HG03439 (cell line): ENCODE measurements at regions not wholly inside any gene's neighbourhood (a gene's known extent, or its start where the extent isn't known, plus 50 kb on each side); places are given as distances from the start of the nearest gene placed in this dataset.
"Not testable (repeated sequence)": the region's sequence is repeated elsewhere in the genome, so short reads cannot be mapped to it uniquely, and the experiment has no call there.

Experiments used
- ATAC-seq: cut with Tn5 transposase; IDR thresholded peaks from one replicate; pipeline ENCODE4 v1.9.1; 2021; ENCODE audit warnings: mild to moderate bottlenecking, moderate library complexity; ENCODE audit not compliant: unreplicated experiment

GRCh38 chr17:69669441-69670178 lies 255.1 kb downstream of the MAP2K6 start:
- ATAC-seq = no peak

- no peak for ATAC-seq
Measured at GRCh38 chr17:69672924-69673323, 258.4 kb downstream of the MAP2K6 start.

DNA sequence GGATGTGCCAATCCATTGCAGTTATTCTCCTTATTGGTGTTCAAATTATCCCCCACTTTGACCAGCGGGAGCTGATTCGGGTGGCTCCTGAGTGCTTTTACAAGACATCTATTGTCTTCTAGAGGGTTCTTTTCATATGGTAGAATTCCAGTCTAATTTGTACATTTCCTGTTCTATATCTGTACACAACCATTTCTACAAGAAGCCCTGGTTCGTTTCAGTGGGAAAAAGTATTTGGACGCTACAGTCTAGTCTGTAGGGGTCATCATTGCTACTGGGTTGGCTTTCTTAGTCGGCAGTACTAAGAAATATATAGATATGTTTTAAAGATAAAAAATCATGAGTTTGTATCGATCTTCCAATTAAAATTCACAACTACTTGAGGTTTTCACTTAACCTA lies 262.6 kb downstream of the MAP2K6 start:
- no peak for ATAC-seq

- ATAC-seq = no peak
Measured at GRCh38 chr17:69678206-69678605, 263.7 kb downstream of the MAP2K6 start.

DNA sequence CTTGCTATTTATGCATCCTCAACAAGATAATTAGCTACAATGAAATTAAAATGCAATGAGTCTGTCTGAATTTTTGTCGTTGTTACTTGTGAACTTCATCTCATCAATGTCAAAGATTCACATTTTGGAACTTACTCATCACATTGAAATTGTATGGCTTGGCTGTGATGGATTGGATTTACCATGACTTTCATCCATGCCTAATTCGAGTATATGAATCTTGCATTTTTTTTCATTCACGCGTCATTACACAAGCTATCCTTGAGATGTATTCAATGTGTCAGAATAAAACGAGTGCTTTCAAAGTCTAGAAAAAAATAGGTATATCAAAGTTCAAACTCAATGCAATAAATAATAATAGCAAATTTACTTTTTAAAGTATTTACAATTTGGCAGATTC lies 265.3 kb downstream of the MAP2K6 start:
- no peak for ATAC-seq

DNA sequence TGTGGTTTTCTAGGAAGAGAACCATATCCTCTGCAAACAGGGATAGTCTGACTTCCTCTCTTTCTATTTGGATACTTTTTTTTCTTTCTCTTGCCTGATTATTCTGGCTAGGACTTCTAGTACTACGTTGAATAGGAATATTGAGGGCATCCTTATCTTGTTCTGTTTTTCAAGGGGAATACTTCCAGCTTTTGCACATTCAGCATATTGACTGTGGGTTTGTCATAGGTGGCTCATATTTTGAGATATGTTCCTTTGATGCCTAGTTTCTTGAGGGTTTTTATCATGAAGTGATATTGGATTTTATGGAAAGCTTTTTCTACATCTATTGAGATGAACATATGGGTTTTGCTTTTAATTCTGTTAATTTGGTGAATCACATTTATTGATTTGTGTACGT lies 269.8 kb downstream of the MAP2K6 start:
- no peak for ATAC-seq

DNA sequence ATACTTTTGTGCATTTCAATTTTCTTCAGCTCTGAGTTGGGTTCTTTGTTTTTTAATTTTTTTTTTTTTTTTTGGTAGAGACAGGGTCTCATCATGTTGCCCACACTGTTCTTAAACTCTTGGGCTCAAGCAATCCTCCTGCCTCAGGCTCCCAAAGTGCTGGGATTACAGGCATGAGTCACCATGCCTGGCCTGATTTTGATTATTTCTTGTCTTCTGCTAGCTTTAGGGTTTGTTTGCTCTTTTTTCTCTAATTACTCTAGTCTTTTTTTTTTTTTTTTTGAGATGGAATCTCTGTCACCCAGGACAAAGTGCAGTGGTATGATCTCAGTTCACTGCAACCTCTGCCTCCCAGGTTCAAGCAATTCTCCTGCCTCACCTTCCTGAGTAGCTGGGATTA lies 270.7 kb downstream of the MAP2K6 start:
- not testable (repeated sequence) for ATAC-seq

- ATAC-seq = no peak
Measured at GRCh38 chr17:69690531-69690930, 276.0 kb downstream of the MAP2K6 start.

GRCh38 chr17:69692171-69692570 lies 277.7 kb downstream of the MAP2K6 start:
- ATAC-seq = no peak

GRCh38 chr17:69695646-69696045 lies 281.1 kb downstream of the MAP2K6 start:
- ATAC-seq = no peak

DNA sequence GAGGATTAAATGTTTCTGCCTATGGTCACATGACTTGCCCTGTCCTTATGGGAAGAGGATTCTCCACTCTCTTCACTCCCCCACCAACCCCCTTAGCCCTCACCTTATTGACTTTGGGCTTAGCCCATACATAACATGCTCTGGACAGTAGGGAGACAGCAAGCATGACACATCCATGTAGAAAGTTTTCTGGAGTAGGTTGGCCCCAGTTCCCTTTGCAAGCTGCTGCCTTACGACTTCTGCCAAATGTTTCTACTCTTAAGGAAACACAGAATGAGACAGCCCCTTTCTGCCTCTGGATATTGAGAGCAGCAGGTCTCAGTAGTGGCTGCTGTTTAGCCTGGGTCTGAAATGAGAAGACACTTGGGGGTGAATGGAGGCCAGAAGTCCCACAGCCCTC lies 282.2 kb downstream of the MAP2K6 start:
- no peak for ATAC-seq

DNA sequence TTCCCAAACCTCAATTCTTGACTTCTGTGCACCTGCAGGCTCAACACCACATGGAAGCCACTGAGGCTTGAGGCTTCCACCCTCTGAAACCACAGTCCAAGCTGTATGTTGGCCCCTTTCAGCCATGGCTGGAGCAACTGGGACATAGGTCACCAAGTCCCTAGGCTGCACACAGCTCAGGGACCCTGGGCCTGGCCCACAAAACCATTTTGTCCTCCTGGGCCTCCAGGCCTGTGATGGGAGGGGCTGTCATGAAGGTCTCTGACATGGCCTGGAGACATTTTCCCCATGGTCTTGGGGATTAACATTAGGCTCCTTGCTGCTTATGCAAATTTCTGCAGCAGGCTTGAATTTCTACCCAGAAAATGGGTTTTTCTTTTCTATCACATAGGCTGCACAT lies 283.9 kb downstream of the MAP2K6 start:
- ATAC-seq = not testable (repeated sequence)

GRCh38 chr17:69702078-69702477 lies 287.6 kb downstream of the MAP2K6 start:
- no peak for ATAC-seq

- no peak for ATAC-seq
Measured at GRCh38 chr17:69703751-69704150, 289.3 kb downstream of the MAP2K6 start.

DNA sequence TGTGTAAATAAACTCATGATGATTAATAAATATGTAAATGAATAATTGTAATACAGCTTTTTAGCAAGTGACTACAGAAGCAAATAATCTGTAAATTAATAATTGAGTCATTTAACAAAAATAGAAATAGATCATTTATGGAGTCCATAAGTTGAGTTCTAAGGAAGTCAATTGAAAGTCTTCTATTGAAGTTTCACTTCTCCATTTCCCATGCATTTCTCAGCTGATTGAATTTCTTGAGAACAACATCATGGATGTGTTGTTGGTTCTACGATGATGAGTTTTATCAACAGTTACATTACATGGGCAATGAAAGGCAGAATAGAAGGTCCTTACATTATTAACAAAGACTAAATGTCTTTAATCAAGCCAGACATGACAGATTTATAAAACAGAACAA lies 290.4 kb downstream of the MAP2K6 start:
- ATAC-seq = no peak

DNA sequence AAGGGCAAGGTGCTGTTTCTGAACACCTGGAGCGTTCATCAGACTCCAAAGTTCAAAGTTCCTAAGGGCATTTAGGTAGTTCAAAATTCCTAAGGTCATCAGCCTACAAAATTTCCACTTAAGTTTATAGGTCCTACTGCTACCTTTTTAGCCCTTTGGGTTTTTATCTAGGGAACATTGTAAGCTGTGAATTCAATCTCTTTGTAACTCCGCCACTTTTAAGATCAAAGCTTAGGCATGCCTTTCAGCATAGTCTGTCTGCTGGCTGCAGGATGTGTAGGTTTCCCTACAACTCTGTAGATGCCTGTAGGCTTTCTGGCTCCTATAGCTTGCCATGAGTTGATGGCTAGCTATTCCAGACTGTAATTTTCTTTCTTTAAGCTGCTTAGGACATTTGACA lies 291.6 kb downstream of the MAP2K6 start:
- no peak for ATAC-seq

DNA sequence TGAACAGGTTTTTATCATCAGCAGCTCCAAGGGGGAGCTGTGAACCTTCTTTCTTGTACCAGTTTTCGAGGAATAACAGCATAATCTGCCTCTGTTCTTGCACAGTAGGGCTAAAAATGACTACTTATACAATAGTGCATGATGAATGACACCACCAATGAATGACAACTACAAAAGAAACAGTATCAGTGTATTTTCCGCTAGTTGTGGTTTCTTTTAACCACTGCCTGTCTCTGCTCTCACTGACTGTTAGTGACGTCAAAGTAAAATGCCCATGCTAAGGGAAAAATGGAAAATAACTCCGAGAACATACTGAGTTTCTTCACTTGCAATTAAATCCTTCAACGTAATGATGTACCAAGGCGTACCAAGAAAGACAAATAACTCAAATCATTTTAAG lies 294.9 kb downstream of the MAP2K6 start:
- ATAC-seq = no peak

DNA sequence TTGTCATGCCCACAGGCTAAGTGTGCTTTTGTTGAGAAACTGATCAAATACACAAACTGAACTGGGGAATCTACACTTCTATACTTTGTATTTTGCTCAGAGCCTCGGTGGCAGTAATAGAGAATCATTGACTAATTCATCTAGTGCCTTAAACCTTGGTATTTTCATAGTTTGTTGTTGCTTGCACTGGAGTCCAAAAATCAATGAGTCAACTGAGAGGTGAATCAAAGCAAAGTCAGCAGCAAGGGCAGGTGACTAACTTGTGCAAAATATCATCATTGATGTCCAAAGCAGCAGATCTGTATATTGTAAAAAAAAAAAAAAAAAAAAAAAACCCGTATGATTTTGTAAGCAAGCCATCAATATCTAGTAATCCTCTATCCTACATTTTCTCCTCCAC lies 296.4 kb downstream of the MAP2K6 start:
- ATAC-seq = no peak

GRCh38 chr17:69711541-69711940 lies 297.0 kb downstream of the MAP2K6 start:
- ATAC-seq = no peak

GRCh38 chr17:69712801-69713311 lies 298.4 kb downstream of the MAP2K6 start:
- no peak for ATAC-seq

GRCh38 chr17:69713815-69714214 lies 299.3 kb downstream of the MAP2K6 start:
- no peak for ATAC-seq

DNA sequence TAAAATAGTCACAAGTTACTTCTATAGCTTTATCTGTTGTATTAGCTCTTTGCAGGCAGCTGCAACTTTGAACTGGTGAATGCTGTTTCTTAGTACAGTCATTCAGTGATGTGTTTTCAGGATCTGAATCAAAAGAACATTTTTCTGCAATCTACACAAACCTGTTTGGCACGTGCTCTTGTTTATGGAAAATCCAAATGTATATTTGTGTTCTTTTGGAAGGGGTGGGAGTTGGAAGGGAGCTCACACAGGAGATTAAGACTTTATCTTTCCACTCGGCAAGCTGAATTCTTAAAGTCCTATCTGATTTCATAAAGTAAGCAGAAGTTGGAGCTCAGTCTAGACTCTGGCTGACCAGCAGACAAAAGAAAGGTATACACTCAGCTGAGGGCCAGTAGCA lies 300.2 kb downstream of the MAP2K6 start:
- no peak for ATAC-seq

GRCh38 chr17:69715656-69716055 lies 301.2 kb downstream of the MAP2K6 start:
- no peak for ATAC-seq
